ENCODE measurements at regions not wholly inside any gene's neighbourhood (a gene's known extent, or its start where the extent isn't known, plus 50 kb on each side); places are given as distances from the start of the nearest gene placed in this dataset.

- WGBS, 2 donors, result 95 to 98% methylated on average over 1 of the region's 1 CpG
Observed at GRCh38 chr2:196426122-196426521, 213.4 kb upstream of the CCDC150 start.

GRCh38 chr2:196427986-196428634 lies 211.4 kb upstream of the CCDC150 start:
- intact Hi-C loops (cut with DNase I), result no loop called here
- no peaks in the 10 kb centered on the region for H3K27me3 ChIP-seq
- no peak for DNase-seq
- no peak for TF ChIP-seq CTCF (IDR thresholded peaks at IDR 0.05)
- TF ChIP-seq POLR2A (IDR thresholded peaks at IDR 0.05), result no peak
- no peak overlapping the region for H3K4me3 ChIP-seq (replicated peaks in 1 of 3)
- H3K9me3 ChIP-seq, result no peaks in the 10 kb centered on the region
- H3K4me1 ChIP-seq, result no peaks in the 10 kb centered on the region
- H3K36me3 ChIP-seq, result no peaks in the 10 kb centered on the region
- 21 to 24% methylated on average over 2 of the region's 2 CpGs for WGBS, 2 donors
- no peak overlapping the region for H3K27ac ChIP-seq

More at GRCh38 chr2:196426122-196426521, 213.4 kb upstream of the CCDC150 start:
- no peak for DNase-seq
- H3K27me3 ChIP-seq, result no peaks in the 10 kb centered on the region
- no peaks in the 10 kb centered on the region for H3K4me1 ChIP-seq
- TF ChIP-seq POLR2A (IDR thresholded peaks at IDR 0.05) (no peak), CTCF (IDR thresholded peaks at IDR 0.05) (no peak)
- H3K9me3 ChIP-seq, result no peaks in the 10 kb centered on the region
- no peaks in the 10 kb centered on the region for H3K36me3 ChIP-seq
- H3K27ac ChIP-seq, result no peak overlapping the region
- intact Hi-C loops (cut with DNase I), result no loop called here
- no peak overlapping the region for H3K4me3 ChIP-seq (replicated peaks in 1 of 3)

- DNase-seq, result no peak
- intact Hi-C loops (cut with DNase I), result no loop called here
- TF ChIP-seq POLR2A (IDR thresholded peaks at IDR 0.05) (no peak), CTCF (IDR thresholded peaks at IDR 0.05) (no peak)
- 73 to 80% methylated on average over 2 of the region's 2 CpGs for WGBS, 2 donors
- Histone ChIP-seq H3K4me3 (replicated peaks in 1 of 3) (no peak overlapping the region), H3K9me3 (no peaks in the 10 kb centered on the region), H3K27ac (no peak overlapping the region), H3K36me3 (no peaks in the 10 kb centered on the region), H3K4me1 (no peaks in the 10 kb centered on the region), H3K27me3 (no peaks in the 10 kb centered on the region)
Observed at GRCh38 chr2:196431076-196431475, 208.4 kb upstream of the CCDC150 start.

- H3K27me3 ChIP-seq, result no peaks in the 10 kb centered on the region
- intact Hi-C loops (cut with DNase I), result no loop called here
- DNase-seq, result no peak
- WGBS, 2 donors, result 53 to 55% methylated on average over 4 of the region's 4 CpGs
- TF ChIP-seq CTCF (IDR thresholded peaks at IDR 0.05) (peak in 1 of 6 experiments; percentile 35), POLR2A (IDR thresholded peaks at IDR 0.05) (no peak)
- H3K4me3 ChIP-seq (replicated peaks in 1 of 3), result no peak overlapping the region
- H3K4me1 ChIP-seq, result no peaks in the 10 kb centered on the region
- H3K9me3 ChIP-seq, result no peaks in the 10 kb centered on the region
- no peak overlapping the region for H3K27ac ChIP-seq
- no peaks in the 10 kb centered on the region for H3K36me3 ChIP-seq
Observed at GRCh38 chr2:196431957-196432356, 207.6 kb upstream of the CCDC150 start.

- no peak for DNase-seq
- H3K4me1 ChIP-seq, result no peaks in the 10 kb centered on the region
- intact Hi-C loops (cut with DNase I), result no loop called here
- H3K27ac ChIP-seq, result no peak overlapping the region
- no peaks in the 10 kb centered on the region for H3K9me3 ChIP-seq
- WGBS, 2 donors, result 98% methylated on average over 13 of the region's 13 CpGs
- TF ChIP-seq POLR2A (IDR thresholded peaks at IDR 0.05), result no peak
- TF ChIP-seq CTCF (IDR thresholded peaks at IDR 0.05), result no peak
- H3K36me3 ChIP-seq, result no peaks in the 10 kb centered on the region
- H3K27me3 ChIP-seq, result no peaks in the 10 kb centered on the region
- no peak overlapping the region for H3K4me3 ChIP-seq (replicated peaks in 1 of 3)
Observed at GRCh38 chr2:196433116-196433515, 206.4 kb upstream of the CCDC150 start.

Data from thyroid gland (tissue), 4 donors.